H1 (cell line): ENCODE measurements at regions not wholly inside any gene's neighbourhood (a gene's known extent, or its start where the extent isn't known, plus 50 kb on each side); places are given as distances from the start of the nearest gene placed in this dataset.

Experiments used
- CBX5 ChIP-seq: fragments of 300-800, 300-1000 bp; sonication (generic); IDR thresholded peaks from 2 replicates; pipeline ENCODE4 v1.7.1; 2016; ENCODE audit warnings: antibody characterized with exemption, low read length, low read depth
- HDAC6 ChIP-seq: IDR thresholded peaks from one replicate; pipeline ENCODE4 v1.7.1; 2012; ENCODE audit warnings: low read depth, mild to moderate bottlenecking, inconsistent platforms, low read length, moderate library complexity
- KDM1A ChIP-seq: fragments of 200-600, 300-600 bp; sonication (generic); IDR thresholded peaks from 2 replicates; pipeline ENCODE4 v1.7.1; 2016; ENCODE audit warnings: mild to moderate bottlenecking, low read length, borderline replicate concordance
- NANOG ChIP-seq: IDR thresholded peaks from 2 replicates; pipeline ENCODE4 v1.6.1; 2011; ENCODE audit warnings: low read length, low read depth, mild to moderate bottlenecking, inconsistent platforms; ENCODE audit not compliant: insufficient read depth, poor library complexity, severe bottlenecking
- NRF1 ChIP-seq: IDR thresholded peaks from 2 replicates; pipeline ENCODE4 v1.6.1; 2011; ENCODE audit warnings: mild to moderate bottlenecking, low read depth, low read length, improper control_type of control experiment
- TBP ChIP-seq: IDR thresholded peaks from 2 replicates; pipeline ENCODE4 v1.6.1; 2011; ENCODE audit warnings: low read depth, low read length, improper control_type of control experiment
- TEAD4 ChIP-seq: IDR thresholded peaks from 2 replicates; pipeline ENCODE4 v1.6.1; 2012; ENCODE audit warnings: low read depth, low read length, inconsistent platforms, mixed read lengths
- YY1 ChIP-seq: IDR thresholded peaks from 2 replicates; pipeline ENCODE4 v1.6.1; 2011; ENCODE audit warnings: low read depth, mild to moderate bottlenecking, low read length

GRCh38 chr16:51431517-51432241 lies 280.6 kb upstream of the SALL1 start (continued):
- TF ChIP-seq YY1 (no peak), HDAC6 (no peak), TBP (no peak), KDM1A (no peak), TEAD4 (no peak), NRF1 (no peak), NANOG (no peak), CBX5 (no peak)
